ENCODE measurements at regions not wholly inside any gene's neighbourhood (a gene's known extent, or its start where the extent isn't known, plus 50 kb on each side); places are given as distances from the start of the nearest gene placed in this dataset.

- 8 to 11% methylated on average over 1 of the region's 1 CpG for WGBS, 2 donors
- H3K4me1 ChIP-seq: no peaks in the 10 kb centered on the region
- TF ChIP-seq CTCF (IDR thresholded peaks at IDR 0.05): no peak
- TF ChIP-seq POLR2A (IDR thresholded peaks at IDR 0.05): no peak
- H3K9me3 ChIP-seq: no peaks in the 10 kb centered on the region
- no peaks in the 10 kb centered on the region for H3K36me3 ChIP-seq
- intact Hi-C loops (cut with DNase I): no loop called here
- DNase-seq: no peak
- no peak overlapping the region for H3K27ac ChIP-seq
- H3K4me3 ChIP-seq: no peak overlapping the region
- H3K27me3 ChIP-seq: no peaks in the 10 kb centered on the region
These were observed 137.2 kb upstream of the EPHA6 start for GRCh38 chr3:96677156-96677555.

- DNase-seq: no peak
- no peaks in the 10 kb centered on the region for H3K27me3 ChIP-seq
- no peak overlapping the region for H3K4me3 ChIP-seq
- no peaks in the 10 kb centered on the region for H3K4me1 ChIP-seq
- H3K36me3 ChIP-seq: no peaks in the 10 kb centered on the region
- intact Hi-C loops (cut with DNase I): no loop called here
- no peak overlapping the region for H3K27ac ChIP-seq
- H3K9me3 ChIP-seq: no peaks in the 10 kb centered on the region
- WGBS, 2 donors: 88 to 90% methylated on average over 3 of the region's 3 CpGs
- TF ChIP-seq CTCF (IDR thresholded peaks at IDR 0.05) (no peak), POLR2A (IDR thresholded peaks at IDR 0.05) (no peak)
These were observed 136.1 kb upstream of the EPHA6 start for GRCh38 chr3:96678325-96678724.

- H3K4me3 ChIP-seq: no peak overlapping the region
- no peaks in the 10 kb centered on the region for H3K27me3 ChIP-seq
- H3K4me1 ChIP-seq: peaks cover 0 to 4% (median 0%) of the 10 kb centered on the region in 3 donors
- DNase-seq: no peak
- WGBS, 2 donors: 24 to 46% methylated on average over 5 of the region's 5 CpGs
- no peak overlapping the region for H3K27ac ChIP-seq
- TF ChIP-seq POLR2A (IDR thresholded peaks at IDR 0.05): no peak
- peak in 1 of 6 experiments; percentile 6 for TF ChIP-seq CTCF (IDR thresholded peaks at IDR 0.05)
- H3K9me3 ChIP-seq: no peaks in the 10 kb centered on the region
- H3K36me3 ChIP-seq: no peaks in the 10 kb centered on the region
- intact Hi-C loops (cut with DNase I): no loop called here
These were observed 113.8 kb upstream of the EPHA6 start for GRCh38 chr3:96700322-96701315.

GRCh38 chr3:96705895-96706294 is 108.5 kb upstream of the EPHA6 start:
- H3K27me3 ChIP-seq: no peaks in the 10 kb centered on the region
- no peaks in the 10 kb centered on the region for H3K9me3 ChIP-seq
- DNase-seq: no peak
- 78 to 86% methylated on average over 2 of the region's 2 CpGs for WGBS, 2 donors
- intact Hi-C loops (cut with DNase I): no loop called here
- H3K4me3 ChIP-seq: no peak overlapping the region
- no peaks in the 10 kb centered on the region for H3K36me3 ChIP-seq
- TF ChIP-seq CTCF (IDR thresholded peaks at IDR 0.05) (no peak), POLR2A (IDR thresholded peaks at IDR 0.05) (no peak)
- no peak overlapping the region for H3K27ac ChIP-seq
- H3K4me1 ChIP-seq: no peaks in the 10 kb centered on the region

GRCh38 chr3:96706509-96706908 is 107.9 kb upstream of the EPHA6 start:
- Histone ChIP-seq H3K9me3 (no peaks in the 10 kb centered on the region), H3K27me3 (no peaks in the 10 kb centered on the region), H3K27ac (no peak overlapping the region), H3K4me3 (no peak overlapping the region), H3K4me1 (no peaks in the 10 kb centered on the region), H3K36me3 (no peaks in the 10 kb centered on the region)
- no peak for TF ChIP-seq CTCF (IDR thresholded peaks at IDR 0.05)
- no peak for TF ChIP-seq POLR2A (IDR thresholded peaks at IDR 0.05)
- intact Hi-C loops (cut with DNase I): no loop called here
- DNase-seq: no peak

All from esophagus squamous epithelium (tissue), 5 donors.